ENCODE measurements at regions not wholly inside any gene's neighbourhood (a gene's known extent, or its start where the extent isn't known, plus 50 kb on each side); places are given as distances from the start of the nearest gene placed in this dataset.

DNA sequence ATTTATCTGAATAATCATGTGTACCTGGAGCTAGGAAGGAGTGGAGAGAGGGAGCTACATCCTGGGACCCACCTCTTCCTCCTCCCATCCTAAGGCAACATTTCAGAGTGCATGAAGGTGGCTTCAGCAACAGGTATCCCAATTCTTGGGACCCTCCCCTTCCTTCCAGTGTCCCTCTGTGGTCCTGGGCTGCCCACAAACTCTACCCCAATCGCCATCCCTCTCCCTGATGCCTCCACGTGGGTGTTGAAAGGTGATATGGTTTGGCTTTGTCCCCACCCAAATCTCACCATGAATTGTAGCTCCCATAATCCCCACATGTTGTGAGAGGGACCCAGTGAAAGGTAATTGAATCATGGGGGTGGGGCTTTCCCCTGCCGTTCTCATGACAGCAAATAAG lies 121.4 kb downstream of the MED10 start:
- Histone ChIP-seq H3K14ac (ENCODE audit: insufficient read length) (no peak overlapping the region), H2AFZ (ENCODE audit: low read length) (no peak overlapping the region), H3K4me3 (ENCODE audit: extremely low read depth in 1 of 4, insufficient read depth in 2 of 4, low read depth in 3 of 4, low read length in 4 of 4) (no peak overlapping the region), H3K56ac (replicated peaks; ENCODE audit: insufficient read length, low read depth, low read length) (no peak overlapping the region), H3K79me1 (ENCODE audit: low read depth, low read length) (no peaks in the 10 kb centered on the region), H2BK15ac (ENCODE audit: low read length) (no peak overlapping the region), H3K9ac (replicated peaks in 1 of 4; ENCODE audit: extremely low read depth in 1 of 4, low read depth in 3 of 4, low read length in 3 of 4) (no peak overlapping the region), H3K23ac (ENCODE audit: insufficient read length) (no peak overlapping the region), H3K27me3 (replicated peaks in 1 of 4; ENCODE audit: control insufficient read depth in 3 of 4, extremely low read depth in 1 of 4, insufficient read depth in 3 of 4, low read length in 3 of 4) (no peaks in the 10 kb centered on the region), H4K5ac (ENCODE audit: insufficient read length, low read depth, low read length) (no peak overlapping the region), H3K4me2 (ENCODE audit: insufficient read depth in 1 of 2, low read depth in 2 of 2, low read length in 2 of 2) (no peak overlapping the region), H3K4me1 (replicated peaks in 1 of 4; ENCODE audit: control insufficient read depth in 3 of 4, insufficient read depth in 4 of 4, low read length in 3 of 4) (no peaks in the 10 kb centered on the region), H3K79me2 (ENCODE audit: control insufficient read depth in 1 of 2, insufficient read depth in 2 of 2, low read length in 2 of 2) (no peaks in the 10 kb centered on the region), H4K20me1 (replicated peaks in 1 of 2; ENCODE audit: control insufficient read depth in 1 of 2, insufficient read depth in 2 of 2, low read length in 2 of 2) (no peaks in the 10 kb centered on the region), H4K91ac (replicated peaks; ENCODE audit: insufficient read length, low read length) (no peak overlapping the region), H3K18ac (ENCODE audit: extremely low read depth, low read length) (no peak overlapping the region), H3K9me3 (ENCODE audit: insufficient read depth in 2 of 2, low read depth in 1 of 2, low read length in 1 of 2) (no peaks in the 10 kb centered on the region), H3K36me3 (ENCODE audit: control insufficient read depth in 2 of 4, insufficient read depth in 4 of 4, low read length in 3 of 4) (no peaks in the 10 kb centered on the region), H4K8ac (ENCODE audit: extremely low read depth, insufficient read depth, low read length) (no peak overlapping the region), H3K4ac (replicated peaks; ENCODE audit: insufficient read length, low read depth, low read length) (no peak overlapping the region), H3K27ac (ENCODE audit: low read depth, low read length) (no peak overlapping the region), H2BK12ac (ENCODE audit: low read depth, low read length) (no peak overlapping the region), H2BK20ac (ENCODE audit: low read length) (no peak overlapping the region), H2AK5ac (ENCODE audit: low read depth, low read length) (no peak overlapping the region), H3K23me2 (ENCODE audit: low read depth, low read length) (no peaks in the 10 kb centered on the region), H2BK120ac (replicated peaks; ENCODE audit: low read depth, low read length) (no peak overlapping the region), H2BK5ac (ENCODE audit: low read depth, low read length) (no peak overlapping the region)
- FAIRE-seq = no peak
- no peak for TF ChIP-seq JUND (IDR thresholded peaks at IDR 0.05; ENCODE audit: low read length)
- TF ChIP-seq CTBP2 (IDR thresholded peaks at IDR 0.05; ENCODE audit: borderline replicate concordance, insufficient read depth, insufficient read length, low read length) = no peak
- TF ChIP-seq SP1 (IDR thresholded peaks at IDR 0.05; ENCODE audit: low read depth, low read length) = no peak
- TF ChIP-seq SAP30 (IDR thresholded peaks at IDR 0.05; ENCODE audit: insufficient read depth, insufficient replicate concordance, low read length) = no peak
- no peak for TF ChIP-seq SRF (IDR thresholded peaks at IDR 0.05; ENCODE audit: low read depth, low read length)
- WGBS, 2 experiments (ENCODE audit: extremely low coverage in 1 of 2, insufficient coverage in 1 of 2, insufficient read length in 1 of 2, insufficient replicate concordance in 2 of 2, low coverage in 1 of 2, low lambda C conversion rate in 2 of 2, missing lambda C conversion rate in 1 of 2) = 59% methylated on average over 3 of the region's 3 CpGs; no CpG with 5 or more reads in 1 of the 2 experiments
- POLR2A ChIA-PET (ENCODE audit: partially characterized antibody) = no interaction called here
- no peak for DNase-seq (ENCODE audit: low read depth in 1 of 2, low spot score in 2 of 2)
- CTCF ChIA-PET (ENCODE audit: partially characterized antibody) = interaction anchor here (1.2 kb wide), 1 partner anchor 10 kb away, joined by 3 read pairs; no protein-coding TSS in a partner anchor

Data from H1 (cell line).